GM18868 (cell line): ENCODE measurements at regions not wholly inside any gene's neighbourhood (a gene's known extent, or its start where the extent isn't known, plus 50 kb on each side); places are given as distances from the start of the nearest gene placed in this dataset.
A peak's percentile ranks its signal among the peaks of the same experiment; 100 is the strongest.

ENCODE experiments used
- ATAC-seq: cut with Tn5 transposase; IDR thresholded peaks from one replicate; pipeline ENCODE4 v1.9.1; 2021; ENCODE audit warnings: mild to moderate bottlenecking, moderate library complexity; ENCODE audit not compliant: unreplicated experiment

DNA sequence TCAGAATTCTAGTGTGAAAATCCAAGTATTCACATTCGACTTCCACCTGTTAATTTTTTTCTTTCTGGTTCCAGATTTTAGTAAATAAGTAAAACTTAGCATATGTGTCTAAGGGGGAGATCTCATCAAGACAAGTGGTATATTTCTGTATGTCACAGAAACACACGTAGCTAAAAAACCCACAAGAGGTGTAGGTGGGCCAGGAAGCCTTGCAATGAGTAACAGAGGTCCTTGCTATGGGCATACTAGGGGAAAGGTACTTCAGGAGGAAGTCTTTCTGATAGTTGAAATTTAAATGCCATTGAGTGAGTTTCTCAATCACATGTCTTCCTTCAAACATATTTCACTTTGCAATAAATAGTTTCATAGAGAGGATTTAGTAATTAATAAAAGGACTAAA, 315.8 kb downstream of the MID1IP1 start:
- ATAC-seq, result no peak

DNA sequence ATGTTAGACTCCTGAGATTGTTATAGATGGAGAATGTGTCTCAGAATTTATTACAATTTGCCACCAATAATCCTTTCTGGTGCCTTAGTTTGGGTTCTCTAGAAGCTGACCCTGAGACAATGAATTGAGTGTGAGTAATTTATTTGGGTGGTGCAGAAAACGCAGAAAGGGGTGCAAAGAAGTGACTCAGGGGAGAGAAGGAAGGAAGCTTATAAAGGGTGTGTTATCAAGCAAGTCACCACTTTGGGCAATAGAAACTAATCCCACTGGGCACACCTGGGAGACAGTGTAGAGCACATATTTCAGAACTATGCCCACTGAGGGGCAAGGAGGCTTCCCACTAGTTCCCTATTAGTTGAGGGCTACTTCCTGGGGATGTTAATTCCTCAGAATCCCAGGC, 320.6 kb downstream of the MID1IP1 start:
- no peak for ATAC-seq

DNA sequence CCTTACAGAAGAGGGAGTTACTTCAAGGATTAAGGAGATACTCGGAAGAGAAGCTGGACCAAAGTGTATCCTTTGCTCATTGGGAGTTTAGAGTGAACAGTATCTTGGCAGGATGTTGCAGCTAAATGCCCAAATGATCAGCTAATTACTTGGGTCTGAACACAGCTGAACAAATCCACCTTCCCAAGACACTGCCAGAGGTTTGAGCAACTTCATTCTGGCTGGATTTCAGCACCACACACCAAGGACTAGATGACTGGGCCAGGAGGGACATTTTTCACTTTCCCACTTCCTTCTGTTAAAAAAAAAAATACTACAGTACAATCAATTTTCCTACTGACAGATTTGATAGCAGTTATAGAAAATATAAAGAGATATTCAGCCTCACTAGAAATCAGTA, 324.6 kb downstream of the MID1IP1 start:
- no peak for ATAC-seq

DNA sequence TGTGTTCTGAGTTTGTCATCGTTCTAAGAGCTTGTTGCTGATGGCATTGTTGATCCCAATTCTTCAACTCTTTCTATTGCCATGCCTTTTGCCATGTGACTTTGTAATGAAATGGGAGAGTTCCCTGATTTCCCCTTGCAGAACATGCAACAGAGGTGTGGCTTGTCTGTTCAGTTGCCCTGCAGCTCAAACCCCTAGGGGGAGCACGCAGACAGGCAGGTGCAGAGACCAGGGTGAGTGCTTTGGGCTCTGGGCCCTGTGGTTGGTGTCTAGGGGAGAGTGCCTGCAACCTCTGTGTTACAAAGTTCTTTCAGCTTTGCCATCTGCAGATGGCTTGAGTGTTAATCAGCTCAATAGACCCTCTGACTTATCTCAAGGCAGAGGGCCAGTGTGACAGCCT, 332.7 kb downstream of the MID1IP1 start:
- peak; percentile 86 for ATAC-seq

DNA sequence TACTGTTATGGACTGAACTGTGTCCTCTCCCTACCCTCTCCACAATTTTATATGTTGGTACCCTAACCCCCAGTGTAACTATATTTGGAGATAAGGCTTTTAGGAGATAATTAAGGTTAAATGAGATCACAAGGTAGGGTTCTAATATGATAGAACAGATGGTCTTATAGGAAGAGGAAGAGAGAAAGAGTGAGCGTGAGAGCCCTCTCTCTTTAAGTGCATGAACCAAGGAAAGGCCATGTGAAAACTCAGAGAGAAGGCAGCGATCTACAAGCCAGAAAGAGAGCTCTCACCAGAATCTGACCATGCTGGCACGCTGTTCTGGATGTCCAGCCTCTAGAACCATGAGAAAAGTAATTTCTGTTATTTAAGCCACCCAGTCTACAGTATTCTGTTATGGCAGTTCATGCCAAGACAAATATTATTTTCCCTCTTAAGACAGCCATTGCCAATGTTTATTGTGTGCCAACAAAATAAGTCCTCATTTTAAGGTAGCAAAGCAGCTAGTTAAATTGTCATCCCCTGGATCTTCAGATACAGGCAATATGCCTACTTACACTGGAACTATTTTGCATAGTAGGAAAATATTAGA, 336.2 kb downstream of the MID1IP1 start:
- peak; percentile 64 for ATAC-seq

DNA sequence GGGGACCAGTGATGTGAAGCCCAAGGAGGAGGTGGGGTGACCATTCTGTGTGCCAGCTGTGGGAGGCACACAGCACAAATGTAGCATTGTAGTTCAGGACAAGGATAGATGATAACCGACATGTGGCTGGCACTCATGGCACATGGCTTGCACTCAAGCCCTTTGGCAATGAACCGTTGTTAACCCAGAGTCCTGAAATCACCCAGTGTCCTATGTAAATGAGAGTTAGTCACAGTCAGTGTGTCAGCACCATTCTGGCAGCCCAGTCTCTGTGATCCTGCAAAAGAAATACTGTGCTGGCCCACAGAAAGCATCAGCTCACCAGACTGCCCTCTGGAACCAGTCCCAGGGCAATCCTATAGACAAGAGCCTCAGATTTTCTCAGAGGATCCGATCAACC, 339.3 kb downstream of the MID1IP1 start:
- no peak for ATAC-seq

DNA sequence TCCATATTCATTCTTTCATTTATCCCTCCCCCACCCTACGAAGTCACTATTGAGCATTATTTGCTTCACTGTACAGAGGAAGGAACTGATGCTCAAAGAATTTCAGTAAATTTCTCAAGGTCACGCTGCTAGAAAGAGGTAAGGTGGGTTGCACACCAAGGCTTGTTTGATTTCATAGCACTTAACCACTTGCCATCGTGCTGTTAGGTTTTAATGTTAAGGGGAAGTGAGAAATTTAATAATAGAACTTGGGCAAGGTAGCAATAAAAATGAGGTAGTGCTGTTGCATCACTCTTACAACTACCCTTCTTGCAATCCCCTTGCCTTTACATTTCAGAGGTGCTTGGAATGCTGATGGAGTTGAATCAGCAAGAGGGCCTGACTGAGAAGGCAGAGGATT, 343.1 kb downstream of the MID1IP1 start:
- peak; percentile 89 for ATAC-seq

DNA sequence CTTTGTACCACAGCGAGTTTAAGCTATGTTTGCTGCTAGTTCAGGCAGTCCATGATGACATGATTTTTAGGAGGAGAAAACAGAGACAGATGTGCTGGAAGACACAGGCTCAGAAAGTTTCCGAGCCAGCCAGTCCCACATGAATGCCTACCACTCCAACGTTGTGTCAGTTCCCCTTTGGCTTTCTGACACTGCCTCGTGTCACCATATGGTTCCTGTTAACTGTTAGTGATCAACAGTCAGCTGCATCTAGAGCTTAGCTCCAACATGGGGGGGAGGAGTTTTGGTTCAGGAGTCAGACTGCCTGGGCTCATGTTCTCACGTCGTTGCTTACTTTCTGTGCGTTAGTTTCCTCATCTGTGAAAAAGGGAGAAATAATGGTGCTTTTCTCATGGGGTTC, 343.7 kb downstream of the MID1IP1 start:
- ATAC-seq, result peak; percentile 59

DNA sequence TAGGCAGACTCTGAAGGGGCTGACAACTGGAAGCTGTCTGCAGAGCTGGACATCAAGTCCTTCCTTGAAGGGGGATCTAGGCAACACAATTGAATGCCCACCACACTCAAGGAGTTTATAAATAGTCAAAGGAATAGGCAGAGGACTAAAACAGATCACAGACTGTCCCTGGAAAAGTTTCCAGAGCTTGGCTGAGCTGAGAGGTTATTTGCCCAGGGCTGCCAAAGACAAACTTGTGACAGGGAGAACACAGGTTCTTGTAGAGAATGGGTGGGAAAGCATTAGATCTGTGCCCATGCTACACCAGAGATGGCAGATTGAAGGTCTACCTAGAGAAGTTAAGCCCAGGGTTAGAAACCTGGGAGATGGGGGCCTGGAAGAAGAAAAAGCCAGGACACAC, 344.6 kb downstream of the MID1IP1 start:
- ATAC-seq, result no peak

DNA sequence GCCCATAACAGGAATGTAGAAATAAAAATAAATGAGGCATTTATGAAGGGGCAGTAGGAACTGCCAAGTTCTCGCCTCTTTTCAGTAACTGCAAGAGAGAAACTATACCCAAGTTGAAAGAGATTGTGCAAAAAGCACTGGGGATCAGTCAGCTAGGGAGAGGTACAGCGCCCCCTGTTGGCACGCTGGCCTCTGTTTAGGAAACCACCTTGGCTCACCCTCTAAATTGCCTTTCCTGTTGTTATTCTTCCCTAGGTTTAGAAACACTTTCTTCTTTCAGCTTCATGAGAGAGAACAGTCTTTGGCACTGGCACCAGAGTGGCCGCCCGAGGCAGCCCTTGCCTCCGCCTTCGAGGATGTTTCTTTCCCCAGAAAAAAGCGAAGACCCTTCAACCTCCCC, 348.5 kb downstream of the MID1IP1 start:
- no peak for ATAC-seq

DNA sequence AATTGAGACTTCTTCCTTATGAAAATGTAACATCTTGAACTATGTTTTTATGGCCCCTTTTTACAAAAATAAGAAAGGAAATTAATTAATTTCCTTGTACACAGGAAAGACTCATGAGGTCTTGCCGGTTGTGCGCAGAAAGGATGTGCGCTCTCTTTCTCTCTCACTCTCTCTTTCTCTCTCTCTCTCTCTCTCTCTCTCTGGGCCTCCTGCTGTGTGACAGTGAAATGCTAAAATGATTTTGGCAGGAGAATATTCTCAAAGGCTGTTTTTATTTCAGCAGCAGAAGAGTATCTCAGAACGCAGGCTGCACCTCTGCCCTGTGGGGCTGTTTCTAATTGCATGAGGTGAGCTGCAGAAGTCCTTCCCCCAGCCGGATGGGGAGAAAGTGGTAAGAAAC, 349.0 kb downstream of the MID1IP1 start:
- no peak for ATAC-seq

DNA sequence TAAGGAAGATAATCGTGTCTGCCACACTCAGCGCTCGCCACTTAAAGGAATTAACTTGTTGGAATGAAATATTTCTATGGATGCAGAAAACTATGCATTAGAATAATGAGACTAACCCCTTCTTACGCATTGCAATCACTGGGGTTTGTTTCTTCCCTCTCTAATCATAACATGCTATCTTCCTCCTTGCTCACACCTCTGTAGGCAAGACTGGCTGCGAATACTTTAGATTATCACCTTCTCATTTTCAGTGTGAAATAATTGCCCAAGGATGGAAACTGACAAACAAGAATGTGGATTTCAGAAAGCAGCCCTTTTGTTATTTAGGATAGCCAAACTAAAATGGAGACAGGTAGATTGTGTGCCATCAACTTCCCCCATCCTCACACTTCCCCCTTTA, 349.4 kb downstream of the MID1IP1 start:
- ATAC-seq, result no peak

DNA sequence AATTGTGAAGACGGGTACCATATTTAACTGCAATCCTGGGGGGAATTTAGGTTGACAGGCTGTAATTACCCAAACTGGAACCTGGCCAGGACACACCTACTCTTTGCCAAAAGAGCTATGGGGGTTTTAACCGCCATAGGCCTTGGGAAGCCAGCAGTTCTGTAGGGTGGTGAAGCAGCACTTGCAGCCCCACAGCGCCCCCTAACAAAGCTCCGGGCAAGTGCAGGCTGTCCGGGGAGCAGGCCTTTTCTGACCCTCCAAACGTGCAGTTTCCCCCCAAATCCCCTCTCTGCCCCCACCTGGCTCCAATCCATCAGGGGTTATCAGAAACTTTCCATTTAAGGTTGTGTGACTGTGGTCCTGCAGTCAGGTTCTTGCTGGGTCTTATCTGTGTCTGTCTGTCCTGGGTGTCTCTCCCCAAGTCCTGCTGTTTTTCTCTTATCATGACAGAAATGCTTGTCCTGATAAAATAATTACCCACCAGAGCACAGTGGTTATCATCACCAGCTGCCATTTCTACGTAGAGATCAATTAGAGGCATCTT, 350.9 kb downstream of the MID1IP1 start:
- ATAC-seq, result no peak

DNA sequence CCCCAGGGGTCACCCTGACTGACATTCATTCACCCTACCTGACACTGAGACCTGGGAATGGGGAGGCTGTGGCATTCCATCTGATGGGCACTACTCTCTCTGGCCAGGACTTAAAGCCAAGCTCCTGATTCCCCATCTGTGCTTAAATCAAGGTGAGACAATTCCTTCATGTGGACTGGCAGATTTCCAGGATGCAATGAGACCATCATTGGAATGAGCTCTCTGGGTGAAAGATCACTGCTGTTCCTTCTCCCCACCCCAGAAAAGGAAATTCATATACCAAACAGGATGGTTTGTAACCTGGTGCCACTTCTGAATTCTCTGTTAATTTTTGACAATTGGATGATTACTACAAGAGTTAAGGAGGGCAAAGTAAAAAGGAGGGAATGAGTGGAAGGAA, 354.8 kb downstream of the MID1IP1 start:
- ATAC-seq, result no peak

DNA sequence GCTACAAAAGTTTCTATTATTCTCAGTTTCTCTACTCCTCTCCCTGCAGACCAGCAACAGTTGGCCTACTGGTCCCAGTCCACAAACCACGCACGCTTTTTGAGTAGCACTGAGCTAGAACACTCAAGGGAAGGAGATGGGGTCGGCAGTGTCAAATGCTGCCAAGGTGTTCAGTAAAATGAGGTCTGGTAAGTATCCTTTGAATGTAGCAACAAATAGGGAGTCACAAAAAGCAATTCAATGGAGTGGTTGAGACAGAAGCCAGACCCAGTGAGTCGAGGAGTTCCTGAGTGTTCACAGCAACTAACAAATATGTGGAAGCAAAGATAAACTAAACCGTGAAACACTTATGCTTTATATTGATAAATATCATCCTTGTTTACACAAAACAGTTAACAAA, 355.7 kb downstream of the MID1IP1 start:
- ATAC-seq, result no peak

DNA sequence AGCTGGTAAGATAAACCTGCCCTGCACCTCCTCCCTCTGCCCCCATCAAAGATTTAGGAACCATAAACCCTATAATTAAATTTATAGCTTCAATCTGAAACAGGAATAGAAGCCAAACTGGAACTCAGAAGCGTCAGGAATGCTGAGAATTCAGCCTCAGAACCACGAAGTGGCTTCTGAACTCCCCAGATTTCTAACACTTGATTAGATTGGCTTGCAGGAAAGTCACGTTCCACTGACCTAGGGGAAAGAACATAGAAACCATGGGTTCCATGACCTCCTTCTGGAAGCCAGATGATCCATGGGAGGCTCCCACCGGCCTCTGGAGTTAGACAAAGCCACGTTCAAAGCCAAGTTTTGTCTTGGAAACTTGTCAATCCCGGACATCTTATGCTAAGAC, 356.5 kb downstream of the MID1IP1 start:
- no peak for ATAC-seq

DNA sequence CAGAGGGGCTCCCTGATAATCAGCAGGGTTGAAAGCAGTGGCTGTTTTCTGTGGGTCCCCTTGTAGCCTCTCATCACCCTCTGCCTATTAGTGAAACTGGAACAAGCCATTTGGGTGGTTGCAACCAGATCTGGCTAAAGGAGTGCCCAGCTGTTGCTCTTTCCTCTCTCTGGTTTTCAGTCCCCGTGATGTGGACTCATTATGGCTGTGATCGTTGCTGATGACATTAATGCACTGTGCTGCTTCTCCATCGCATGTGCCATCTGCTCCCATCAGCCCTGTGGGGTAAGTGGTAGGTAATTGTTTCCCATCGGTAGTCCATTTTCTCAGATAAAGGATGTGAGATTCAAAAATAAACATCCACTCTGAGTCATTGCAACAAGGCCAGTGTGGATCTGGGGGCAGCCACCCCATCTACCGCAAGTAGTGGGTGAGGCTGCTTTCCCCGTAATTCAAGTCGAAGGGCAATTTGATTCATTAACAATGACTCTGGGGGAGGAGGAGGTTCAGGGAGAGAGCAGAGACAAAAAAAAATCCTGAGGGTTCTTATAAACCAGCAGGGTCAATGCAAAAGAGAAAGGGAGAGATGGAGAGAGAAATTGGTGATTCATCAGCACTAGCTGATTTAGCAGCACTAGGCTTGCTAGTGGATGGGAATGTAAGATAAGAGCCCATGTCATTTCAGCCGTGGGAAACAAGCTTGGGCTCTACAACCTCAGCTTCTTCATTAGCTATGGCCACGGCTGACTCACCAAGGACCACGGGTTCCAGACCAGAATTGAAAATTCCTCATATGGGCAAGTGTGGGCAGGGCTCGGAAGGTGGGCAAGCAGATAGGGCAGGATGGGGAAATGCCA, 357.8 kb downstream of the MID1IP1 start:
- peak; percentile 54 for ATAC-seq

DNA sequence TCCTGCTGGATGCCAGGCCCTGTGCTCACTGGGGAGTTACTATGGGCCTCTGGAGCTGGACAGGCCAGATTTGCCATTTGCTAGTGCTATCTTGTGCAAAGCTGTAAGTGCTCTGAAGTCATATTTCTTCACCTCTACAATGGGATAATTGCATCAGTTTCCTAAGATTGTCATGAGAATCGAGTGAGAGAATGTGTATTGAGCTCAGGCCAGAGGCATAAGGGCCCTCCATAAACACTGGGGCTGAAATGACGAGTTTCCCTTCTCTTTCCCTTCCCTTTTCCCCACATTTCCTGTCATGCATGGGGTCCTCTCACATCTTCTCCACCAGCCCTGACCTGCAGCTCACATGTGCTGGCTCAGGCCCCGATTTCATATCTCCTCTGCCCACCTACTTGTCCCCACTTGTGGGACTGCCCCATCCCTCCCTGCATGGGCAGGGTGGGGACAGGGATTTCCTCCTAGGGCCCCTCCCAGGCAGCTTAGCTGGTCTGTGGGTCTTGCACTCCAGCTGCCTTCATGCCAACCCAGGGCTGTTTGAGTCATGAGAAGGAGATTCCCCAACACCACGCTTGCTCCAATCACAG, 358.8 kb downstream of the MID1IP1 start:
- peak; percentile 22 for ATAC-seq

DNA sequence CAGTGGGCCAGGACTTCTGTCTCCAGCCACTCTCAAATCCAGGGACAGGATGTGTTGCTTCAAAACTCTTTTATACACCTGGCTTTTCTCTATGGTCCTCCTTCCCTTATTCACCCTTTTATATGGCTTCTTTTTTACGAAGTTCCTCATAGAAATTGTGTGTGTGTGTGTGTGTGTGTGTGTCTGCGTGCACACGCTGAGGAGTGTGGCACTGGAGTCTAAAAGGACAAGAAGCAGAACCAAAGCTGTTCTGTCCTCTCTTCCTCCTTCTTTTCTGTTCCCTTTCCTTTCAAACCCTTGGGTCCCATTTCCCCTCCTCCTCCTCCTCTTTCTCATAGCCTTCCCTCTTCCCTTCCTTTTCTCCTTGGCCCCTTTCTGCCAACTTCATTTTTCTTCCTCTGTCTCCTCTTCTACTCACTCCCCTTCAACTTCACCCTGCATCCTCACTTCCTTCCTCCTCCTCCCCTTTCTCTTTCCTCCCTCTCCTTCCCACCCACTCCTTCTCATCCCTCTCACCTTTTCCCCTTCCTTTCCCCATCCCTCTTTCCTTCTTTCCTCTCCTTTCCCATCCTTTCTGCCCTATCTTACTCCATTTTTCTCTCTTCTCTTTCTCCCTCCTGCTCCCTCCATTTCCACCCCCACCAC, 360.5 kb downstream of the MID1IP1 start:
- no peak for ATAC-seq

DNA sequence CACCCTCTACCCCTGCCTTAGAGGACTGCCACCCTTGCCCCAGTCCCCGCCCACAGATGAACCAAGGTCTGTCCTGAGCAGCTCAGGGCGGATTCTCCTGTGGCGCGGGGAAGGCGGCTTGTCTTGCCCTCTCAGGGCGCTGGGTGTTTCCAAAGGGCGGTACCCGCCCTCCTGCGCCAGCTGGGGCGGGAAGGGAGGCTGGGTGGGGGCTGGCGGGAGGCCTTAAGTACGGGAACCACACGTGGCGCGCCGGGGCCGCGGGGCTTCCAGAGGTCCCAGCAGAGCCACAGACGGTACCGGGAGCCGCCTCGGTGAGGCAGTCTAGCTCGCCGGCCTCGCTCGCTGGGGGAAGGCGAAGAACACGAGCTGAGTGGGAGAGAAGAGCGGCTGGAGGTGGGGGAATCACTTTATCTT, 361.1 kb downstream of the MID1IP1 start:
- ATAC-seq, result peak; percentile 21

DNA sequence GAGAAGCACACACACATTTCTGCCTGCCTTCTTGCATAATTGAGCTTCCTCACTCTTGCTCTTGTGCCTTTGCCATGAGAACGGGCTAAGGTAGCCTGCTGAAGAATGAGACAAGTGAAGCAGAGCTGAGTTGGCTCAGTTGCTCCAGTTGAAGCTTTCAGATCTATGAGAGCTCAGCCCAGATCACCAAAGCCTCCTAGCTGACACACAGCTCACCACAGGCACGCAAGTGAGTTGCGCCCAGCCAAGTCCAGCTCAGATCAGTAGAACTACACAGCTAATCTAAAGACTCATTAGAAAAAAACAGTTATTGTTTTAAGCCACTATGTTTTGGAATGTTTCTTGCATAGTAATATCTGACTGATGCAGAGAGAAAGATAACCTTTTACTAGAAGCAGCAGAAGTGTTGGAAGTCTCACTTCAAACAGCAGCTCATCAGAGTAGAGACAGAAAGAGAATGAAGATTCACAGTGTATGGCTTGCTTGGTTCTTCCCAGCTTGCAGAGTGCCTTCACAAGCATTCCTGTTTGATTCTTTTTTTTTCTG, 362.4 kb downstream of the MID1IP1 start:
- no peak for ATAC-seq
